Fibroblast of mammary gland (primary cell): ENCODE measurements at regions not wholly inside any gene's neighbourhood (a gene's known extent, or its start where the extent isn't known, plus 50 kb on each side); places are given as distances from the start of the nearest gene placed in this dataset.

Source experiments
- DNase-seq: peaks from one replicate; pipeline ENCODE4 v3.0.0-alpha.2; 2010; ENCODE audit warnings: low read depth
- H3K4me3 ChIP-seq: 2 replicates; pipeline ENCODE4 v1.5.1; 2011; ENCODE audit warnings: low read depth, mild to moderate bottlenecking, low read length, moderate library complexity; ENCODE audit not compliant: control insufficient read depth
- TF ChIP-seq, protein P1 (sequence below): conservative IDR thresholded peaks from 2 replicates; pipeline ENCODE4 v1.5.1; 2011; ENCODE audit warnings: low read depth, low read length, inconsistent platforms; ENCODE audit not compliant: control insufficient read depth, insufficient read depth

DNA sequence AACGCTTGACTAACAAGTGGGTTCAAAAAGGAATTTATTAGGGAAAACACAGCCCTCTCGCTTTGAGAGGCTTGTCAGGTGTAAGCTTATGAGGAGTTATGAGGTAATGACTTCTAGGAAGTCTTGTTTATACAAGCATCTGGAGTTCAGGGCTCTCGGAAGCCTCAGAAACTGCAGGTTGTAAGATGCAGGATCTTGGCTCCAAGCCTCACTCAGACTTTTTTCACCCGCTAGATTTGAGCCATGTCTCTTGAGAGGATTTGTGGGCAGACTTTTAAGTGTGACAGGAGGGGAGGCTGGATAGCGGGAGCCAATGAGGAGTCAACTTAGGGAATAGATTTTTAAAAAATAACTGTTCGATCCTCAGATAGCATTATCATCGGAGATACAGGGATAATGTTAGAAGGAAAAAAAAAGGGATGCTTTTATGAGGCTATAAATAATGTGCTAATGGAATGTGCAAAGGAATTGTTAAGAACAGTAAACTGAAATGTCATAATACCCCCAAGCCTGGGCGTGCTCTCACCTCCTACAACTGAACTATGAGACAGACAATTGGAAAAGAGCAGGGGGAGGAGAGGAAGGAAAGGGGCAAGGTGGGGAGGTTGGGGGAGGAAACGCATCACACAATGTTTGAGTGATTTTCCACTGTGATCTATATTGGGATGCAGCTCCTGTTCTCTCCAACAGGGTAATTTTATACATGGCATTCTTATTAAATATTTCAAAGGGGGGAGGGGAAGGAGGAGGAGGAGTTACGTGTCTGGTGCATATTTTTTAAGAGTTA lies 107.4 kb upstream of the ESRRG start:
- DNase-seq: no peak
- TF ChIP-seq, protein P1, sequence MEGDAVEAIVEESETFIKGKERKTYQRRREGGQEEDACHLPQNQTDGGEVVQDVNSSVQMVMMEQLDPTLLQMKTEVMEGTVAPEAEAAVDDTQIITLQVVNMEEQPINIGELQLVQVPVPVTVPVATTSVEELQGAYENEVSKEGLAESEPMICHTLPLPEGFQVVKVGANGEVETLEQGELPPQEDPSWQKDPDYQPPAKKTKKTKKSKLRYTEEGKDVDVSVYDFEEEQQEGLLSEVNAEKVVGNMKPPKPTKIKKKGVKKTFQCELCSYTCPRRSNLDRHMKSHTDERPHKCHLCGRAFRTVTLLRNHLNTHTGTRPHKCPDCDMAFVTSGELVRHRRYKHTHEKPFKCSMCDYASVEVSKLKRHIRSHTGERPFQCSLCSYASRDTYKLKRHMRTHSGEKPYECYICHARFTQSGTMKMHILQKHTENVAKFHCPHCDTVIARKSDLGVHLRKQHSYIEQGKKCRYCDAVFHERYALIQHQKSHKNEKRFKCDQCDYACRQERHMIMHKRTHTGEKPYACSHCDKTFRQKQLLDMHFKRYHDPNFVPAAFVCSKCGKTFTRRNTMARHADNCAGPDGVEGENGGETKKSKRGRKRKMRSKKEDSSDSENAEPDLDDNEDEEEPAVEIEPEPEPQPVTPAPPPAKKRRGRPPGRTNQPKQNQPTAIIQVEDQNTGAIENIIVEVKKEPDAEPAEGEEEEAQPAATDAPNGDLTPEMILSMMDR: no peak
- H3K4me3 ChIP-seq: no peak overlapping the region

DNA sequence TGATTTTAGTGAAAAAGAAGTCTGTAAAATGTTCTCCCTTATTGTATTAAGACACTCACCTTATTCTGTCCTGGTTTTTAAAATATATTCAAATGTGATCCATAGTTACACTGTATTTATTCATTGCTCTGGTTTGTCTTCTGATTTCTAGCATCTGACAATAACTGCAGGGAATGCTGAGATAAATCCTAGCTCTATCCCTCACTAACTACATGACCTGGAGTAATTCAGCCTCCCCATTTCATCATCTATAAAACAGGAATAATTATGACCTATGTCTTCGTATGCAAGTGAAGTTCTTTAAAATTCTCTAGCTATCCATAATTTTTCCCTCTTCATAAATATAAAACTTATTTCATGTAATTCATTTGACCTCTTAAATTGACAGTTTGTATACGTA lies 104.0 kb upstream of the ESRRG start:
- no peak for DNase-seq
- TF ChIP-seq, protein P1: no peak
- H3K4me3 ChIP-seq: no peak overlapping the region

- no peak overlapping the region for H3K4me3 ChIP-seq
- TF ChIP-seq, protein P1: no peak
- DNase-seq: no peak
Measured at GRCh38 chr1:216826646-216827045, 103.4 kb upstream of the ESRRG start.

DNA sequence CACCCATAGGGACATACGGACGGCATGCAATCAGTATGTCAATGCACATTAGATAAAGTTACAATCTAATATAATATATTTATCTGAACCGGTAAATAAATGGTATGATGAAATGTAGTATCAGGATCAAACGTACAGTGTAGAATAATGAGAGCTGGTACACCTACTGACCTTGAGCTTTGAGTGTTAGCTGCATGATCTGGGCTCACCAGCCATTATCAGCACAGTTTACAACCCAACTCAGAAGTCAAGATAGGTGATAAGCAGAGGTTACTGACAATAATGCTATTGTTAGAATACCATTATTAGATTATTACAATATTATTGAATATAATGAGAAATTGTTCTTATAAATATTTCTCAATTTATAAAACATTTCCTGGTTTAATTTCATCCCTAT lies 103.0 kb upstream of the ESRRG start:
- no peak for DNase-seq
- TF ChIP-seq, protein P1: no peak
- H3K4me3 ChIP-seq: no peak overlapping the region

DNA sequence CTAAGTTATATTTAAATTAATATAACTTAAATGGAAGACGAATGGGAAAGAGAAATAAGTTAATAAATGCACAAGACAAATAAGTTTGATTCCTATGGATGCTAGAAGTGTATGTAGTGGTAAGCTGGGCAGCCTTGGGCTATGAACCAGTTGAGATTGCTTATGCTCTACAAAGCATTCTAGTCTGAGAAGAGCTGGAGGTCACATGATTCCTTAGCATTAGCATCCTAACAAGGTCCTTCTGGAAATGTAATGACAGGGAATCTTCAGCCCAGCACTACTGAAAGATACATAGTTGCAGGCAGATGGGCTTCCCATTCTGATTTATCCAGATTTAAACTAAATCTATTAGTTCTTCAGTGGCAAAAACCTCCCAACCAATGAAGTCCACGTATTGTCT lies 102.3 kb upstream of the ESRRG start:
- TF ChIP-seq, protein P1: no peak

GRCh38 chr1:216824511-216824910 lies 101.3 kb upstream of the ESRRG start:
- no peak overlapping the region for H3K4me3 ChIP-seq
- TF ChIP-seq, protein P1: no peak
- DNase-seq: no peak

More for the DNA sequence above, 102.3 kb upstream of the ESRRG start:
- no peak for DNase-seq
- H3K4me3 ChIP-seq: no peak overlapping the region
